HG03378 (cell line): ENCODE measurements at regions not wholly inside any gene's neighbourhood (a gene's known extent, or its start where the extent isn't known, plus 50 kb on each side); places are given as distances from the start of the nearest gene placed in this dataset.
"Not testable (repeated sequence)": the region's sequence is repeated elsewhere in the genome, so short reads cannot be mapped to it uniquely, and the experiment has no call there.

Experiments
- ATAC-seq: cut with Tn5 transposase; IDR thresholded peaks from one replicate; pipeline ENCODE4 v1.9.1; 2021; ENCODE audit warnings: mild to moderate bottlenecking, moderate library complexity; ENCODE audit not compliant: unreplicated experiment

DNA sequence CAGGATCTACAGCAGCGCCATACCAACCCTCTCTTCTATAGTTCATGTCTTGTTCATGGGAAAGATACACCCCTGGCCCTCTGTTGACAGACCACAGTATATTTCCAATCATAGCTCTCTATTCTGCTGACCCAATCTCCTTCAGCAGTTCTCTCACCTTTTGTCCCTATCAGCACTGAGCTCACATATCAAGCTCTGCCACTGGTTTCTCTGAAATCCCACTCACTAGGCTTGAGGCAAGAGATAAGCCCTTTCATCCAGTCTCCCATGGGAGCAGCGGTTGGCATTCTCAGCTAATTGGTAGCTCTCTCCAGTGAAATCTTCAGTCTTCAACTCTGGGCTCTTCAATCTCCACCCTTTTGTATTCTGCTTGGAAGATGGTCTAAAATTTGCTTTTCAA, 313.4 kb downstream of the GJA1 start:
- ATAC-seq: no peak

- no peak for ATAC-seq
Measured at GRCh38 chr6:121755485-121755884, 320.0 kb downstream of the GJA1 start.

- ATAC-seq: no peak
Measured at GRCh38 chr6:121756666-121757065, 321.2 kb downstream of the GJA1 start.

GRCh38 chr6:121759370-121759769, 323.9 kb downstream of the GJA1 start:
- ATAC-seq: peak; percentile 50

GRCh38 chr6:121760191-121760590, 324.7 kb downstream of the GJA1 start:
- ATAC-seq: no peak

DNA sequence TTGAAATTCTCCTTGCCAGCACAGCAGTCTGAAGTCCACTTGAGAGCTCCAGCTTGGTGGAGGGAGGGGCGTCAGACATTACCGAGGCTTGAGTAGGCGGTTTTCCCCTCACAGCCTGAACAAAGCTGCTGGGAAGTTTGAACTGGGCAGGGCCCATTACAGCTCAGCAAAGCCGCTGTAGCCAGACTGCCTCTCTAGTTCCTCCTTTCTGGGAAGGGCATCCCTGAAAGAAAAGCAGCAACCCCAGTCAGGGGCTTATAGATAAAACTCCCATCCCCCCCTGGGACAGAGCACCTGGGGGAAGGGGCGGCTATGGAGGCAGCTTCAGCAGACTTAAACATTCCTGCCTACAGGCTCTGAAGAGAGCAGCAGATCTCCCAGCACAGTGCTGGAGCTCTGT, 325.3 kb downstream of the GJA1 start:
- ATAC-seq: no peak

- peak; percentile 66 for ATAC-seq
Measured at GRCh38 chr6:121764493-121764892, 329.0 kb downstream of the GJA1 start.

DNA sequence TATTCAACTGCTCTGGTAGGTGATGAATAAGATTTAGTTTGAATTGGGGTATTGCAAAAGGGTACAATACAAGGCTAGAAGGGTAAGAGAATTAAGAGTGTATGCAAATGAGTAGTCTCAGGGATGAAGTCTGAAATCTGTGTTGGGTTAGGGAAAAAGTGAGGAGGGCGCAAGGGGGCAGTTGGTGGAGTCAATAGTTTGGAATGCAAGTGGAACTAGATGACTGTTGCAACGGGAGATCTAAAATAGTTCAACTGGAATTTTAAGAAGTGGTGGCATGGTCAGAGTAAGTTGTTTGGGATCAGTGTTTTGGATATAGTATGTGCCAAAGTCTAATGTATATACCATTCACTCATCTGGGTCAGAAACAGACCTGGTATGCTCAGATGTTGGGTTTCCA, 329.6 kb downstream of the GJA1 start:
- no peak for ATAC-seq

DNA sequence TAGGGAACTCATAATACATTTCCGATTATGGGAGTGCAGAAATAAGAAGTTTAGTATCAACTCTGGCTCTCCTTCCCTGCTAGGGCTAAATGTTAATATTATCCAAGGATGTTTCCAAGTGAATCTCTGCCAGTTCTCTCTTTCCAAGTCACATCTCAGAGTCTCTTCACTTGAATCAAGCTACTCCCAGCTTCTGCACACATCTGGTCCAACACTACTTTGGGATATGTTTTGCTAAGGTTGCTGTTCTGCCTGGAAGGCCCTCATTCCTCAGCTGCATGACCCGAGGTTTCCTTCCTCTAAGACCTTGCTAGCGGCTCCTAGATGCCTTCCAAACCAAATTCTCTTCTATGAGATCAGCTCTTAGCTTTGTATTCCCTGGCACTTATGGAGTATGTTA, 331.8 kb downstream of the GJA1 start:
- no peak for ATAC-seq

- ATAC-seq: no peak
Measured at GRCh38 chr6:121770943-121771342, 335.5 kb downstream of the GJA1 start.

DNA sequence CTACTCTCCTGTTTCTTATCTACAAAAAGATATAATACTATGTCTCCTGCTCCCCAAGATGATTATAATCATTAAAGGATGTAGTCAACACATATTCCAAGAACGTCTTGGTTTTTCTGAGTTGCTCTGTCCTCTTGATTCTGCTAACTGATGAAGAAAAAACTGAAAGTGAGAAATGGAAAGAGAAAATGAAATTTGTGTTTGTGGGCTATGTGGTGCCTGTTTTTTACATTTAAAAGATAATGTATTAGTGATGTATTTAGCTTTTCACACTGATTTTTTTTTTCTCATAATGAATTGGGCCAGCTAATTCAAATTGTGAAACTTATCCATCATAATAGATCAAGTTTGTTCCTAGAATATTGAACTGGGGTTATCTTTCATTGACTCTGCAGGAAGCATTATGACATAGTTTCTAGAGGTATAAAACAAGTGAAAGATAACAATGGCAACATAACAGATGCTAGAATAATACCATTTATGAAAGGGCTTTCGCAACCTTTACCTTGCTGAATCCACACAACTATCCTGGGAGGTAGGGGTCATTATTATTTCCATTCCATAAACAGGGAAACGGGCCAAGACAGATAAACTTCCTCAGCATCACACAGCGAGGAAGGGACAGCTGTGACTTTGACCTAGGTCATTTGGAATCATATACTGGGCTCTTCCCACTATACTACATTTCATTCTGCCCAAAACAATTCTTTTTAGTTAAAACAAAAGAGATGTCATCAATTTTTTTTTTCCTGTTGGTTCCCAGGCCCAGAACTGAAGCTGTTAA, 336.7 kb downstream of the GJA1 start:
- ATAC-seq: peak; percentile 92

DNA sequence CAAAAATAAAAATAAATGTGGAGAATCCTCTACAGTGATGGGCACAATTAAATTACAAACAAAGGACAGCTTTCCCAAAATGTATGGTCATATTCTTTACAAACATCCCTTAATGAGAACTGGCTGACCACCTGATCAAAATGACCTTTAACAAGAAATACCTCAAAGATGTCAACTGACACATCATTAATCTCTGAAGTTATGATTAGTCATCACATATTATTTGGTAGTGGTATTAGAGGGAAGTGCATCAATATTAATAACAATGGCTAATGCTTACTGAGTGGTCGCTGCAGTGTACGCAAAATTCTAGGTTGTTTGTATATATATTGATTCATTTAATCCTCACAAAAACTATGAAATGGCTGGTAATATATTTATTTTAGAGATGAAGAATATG, 340.6 kb downstream of the GJA1 start:
- no peak for ATAC-seq

- no peak for ATAC-seq
Measured at GRCh38 chr6:121780325-121781321, 345.2 kb downstream of the GJA1 start.

DNA sequence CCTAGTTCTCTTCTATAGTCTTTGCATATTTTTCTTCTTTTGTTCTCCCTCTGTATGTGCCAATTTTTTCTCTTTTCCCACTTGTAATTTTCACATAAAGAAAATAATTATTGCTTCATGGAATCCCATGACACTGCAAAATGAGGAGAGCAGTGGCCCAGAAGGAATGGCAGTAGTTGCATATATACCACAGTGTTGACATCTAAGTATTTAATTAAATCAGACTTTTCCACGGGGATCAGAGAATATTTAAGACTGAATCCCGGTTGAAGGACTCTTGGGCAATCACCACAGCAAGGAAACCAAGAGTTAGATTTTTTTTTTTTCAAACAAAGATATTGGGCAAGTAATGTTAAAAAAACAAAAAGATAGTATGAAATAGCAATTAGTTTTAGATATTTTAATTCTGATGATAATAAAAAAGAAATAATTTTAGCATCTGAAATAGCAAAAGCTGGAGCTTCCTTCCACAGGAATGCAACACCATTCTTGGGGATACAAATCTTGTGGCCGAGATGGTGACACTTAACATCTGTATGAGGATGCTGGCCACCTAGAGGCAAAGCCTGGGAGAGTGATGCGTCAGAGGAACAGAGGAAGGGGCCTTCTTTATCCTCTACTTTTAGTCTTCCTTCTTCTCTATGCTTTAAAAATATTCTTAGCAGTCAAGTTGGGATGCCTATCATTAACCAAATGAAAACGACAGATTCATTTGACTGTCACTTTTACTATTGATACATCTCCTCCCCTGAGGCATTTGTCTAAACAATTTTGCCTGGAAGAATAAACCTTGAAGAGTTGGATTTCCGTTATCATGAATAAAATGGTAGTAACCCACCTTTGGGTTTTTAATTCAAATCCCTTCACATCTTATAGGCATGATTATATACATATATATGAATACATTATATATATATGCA, 356.2 kb downstream of the GJA1 start:
- no peak for ATAC-seq

DNA sequence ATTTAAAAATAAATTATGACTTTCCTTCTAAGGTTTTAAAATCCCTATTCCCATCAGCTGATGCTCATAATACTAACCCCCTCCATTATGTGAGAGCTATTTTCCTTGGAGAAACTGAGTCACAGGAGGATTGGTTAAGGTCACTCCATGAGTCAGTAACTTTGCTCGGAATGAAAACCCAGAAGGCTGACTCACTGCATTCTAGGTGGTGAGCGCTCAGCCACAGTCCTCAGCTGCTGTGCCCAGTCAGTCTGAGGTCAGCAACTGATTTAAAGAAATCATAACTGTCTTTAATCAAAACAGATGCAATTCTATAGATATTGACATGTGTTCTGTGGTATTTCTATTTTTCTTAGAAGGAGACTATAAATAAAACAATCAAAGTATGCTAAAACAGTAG, 359.2 kb downstream of the GJA1 start:
- ATAC-seq: no peak

DNA sequence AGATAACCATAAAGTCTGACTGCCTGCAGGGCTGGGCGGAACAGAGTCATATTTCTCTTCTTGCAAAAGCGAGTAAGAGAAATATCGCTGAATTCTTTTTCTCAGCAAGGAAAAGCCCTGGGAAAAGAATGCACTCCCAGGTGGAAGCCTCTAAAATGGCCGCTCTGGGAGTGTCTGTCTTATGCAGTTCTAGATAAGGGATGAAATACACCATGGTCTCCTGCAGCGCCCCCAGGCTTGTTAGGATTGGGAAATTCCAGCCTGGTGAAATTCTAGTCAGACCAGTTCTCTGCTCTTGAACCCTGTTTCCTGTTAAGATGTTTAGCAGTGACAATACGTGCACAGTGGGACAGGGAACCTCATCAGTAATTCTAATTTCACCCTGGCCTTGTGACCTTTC, 362.2 kb downstream of the GJA1 start:
- not testable (repeated sequence) for ATAC-seq

GRCh38 chr6:121798126-121798525, 362.7 kb downstream of the GJA1 start:
- ATAC-seq: not testable (repeated sequence)

- ATAC-seq: no peak
Measured at GRCh38 chr6:121799574-121799973, 364.1 kb downstream of the GJA1 start.

GRCh38 chr6:121800047-121800446, 364.6 kb downstream of the GJA1 start:
- no peak for ATAC-seq

GRCh38 chr6:121806116-121806515, 370.7 kb downstream of the GJA1 start:
- ATAC-seq: no peak

GRCh38 chr6:121809211-121809610, 373.8 kb downstream of the GJA1 start:
- ATAC-seq: no peak
